ENCODE measurements at regions not wholly inside any gene's neighbourhood (a gene's known extent, or its start where the extent isn't known, plus 50 kb on each side); places are given as distances from the start of the nearest gene placed in this dataset.

GRCh38 chr2:97348265-97348664 lies 235.3 kb downstream of the ANKRD36 start:
- TF ChIP-seq, protein P1, sequence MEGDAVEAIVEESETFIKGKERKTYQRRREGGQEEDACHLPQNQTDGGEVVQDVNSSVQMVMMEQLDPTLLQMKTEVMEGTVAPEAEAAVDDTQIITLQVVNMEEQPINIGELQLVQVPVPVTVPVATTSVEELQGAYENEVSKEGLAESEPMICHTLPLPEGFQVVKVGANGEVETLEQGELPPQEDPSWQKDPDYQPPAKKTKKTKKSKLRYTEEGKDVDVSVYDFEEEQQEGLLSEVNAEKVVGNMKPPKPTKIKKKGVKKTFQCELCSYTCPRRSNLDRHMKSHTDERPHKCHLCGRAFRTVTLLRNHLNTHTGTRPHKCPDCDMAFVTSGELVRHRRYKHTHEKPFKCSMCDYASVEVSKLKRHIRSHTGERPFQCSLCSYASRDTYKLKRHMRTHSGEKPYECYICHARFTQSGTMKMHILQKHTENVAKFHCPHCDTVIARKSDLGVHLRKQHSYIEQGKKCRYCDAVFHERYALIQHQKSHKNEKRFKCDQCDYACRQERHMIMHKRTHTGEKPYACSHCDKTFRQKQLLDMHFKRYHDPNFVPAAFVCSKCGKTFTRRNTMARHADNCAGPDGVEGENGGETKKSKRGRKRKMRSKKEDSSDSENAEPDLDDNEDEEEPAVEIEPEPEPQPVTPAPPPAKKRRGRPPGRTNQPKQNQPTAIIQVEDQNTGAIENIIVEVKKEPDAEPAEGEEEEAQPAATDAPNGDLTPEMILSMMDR (IDR thresholded peaks at IDR 0.05) = no peak
- TF ChIP-seq POLR2AphosphoS5 (IDR thresholded peaks at IDR 0.05) (no peak), POLR2A (IDR thresholded peaks at IDR 0.05) (no peak)

All from sigmoid colon (tissue), 4 donors.